ENCODE measurements at regions not wholly inside any gene's neighbourhood (a gene's known extent, or its start where the extent isn't known, plus 50 kb on each side); places are given as distances from the start of the nearest gene placed in this dataset.

- peak overlapping the region in 2 of 4 donors; percentile 27 to 56 for H3K27ac ChIP-seq
- DNase-seq (no peak), ATAC-seq (ENCODE audit: low FRiP score in 2 of 2) (no peak)
- H3K36me3 ChIP-seq = no peaks in the 10 kb centered on the region
- no peak overlapping the region for H3K4me3 ChIP-seq
- peaks cover 7 to 19% (median 15%) of the 10 kb centered on the region in 4 donors for H3K4me1 ChIP-seq
- 93 to 95% methylated on average over 5 of the region's 5 CpGs for WGBS, 2 donors
- no peaks in the 10 kb centered on the region for H3K9me3 ChIP-seq
- no peak for TF ChIP-seq CTCF (IDR thresholded peaks at IDR 0.05)
- TF ChIP-seq EP300 (IDR thresholded peaks at IDR 0.05) = no peak
- no peaks in the 10 kb centered on the region for H3K27me3 ChIP-seq
Measured at GRCh38 chr5:56349461-56349860, 116.3 kb upstream of the ANKRD55 start.

GRCh38 chr5:56346741-56347535 lies 113.8 kb upstream of the ANKRD55 start:
- peaks cover 7 to 17% (median 15%) of the 10 kb centered on the region in 4 donors for H3K4me1 ChIP-seq
- DNase-seq = peak in 1 of 2 donors; percentile 29
- no peaks in the 10 kb centered on the region for H3K36me3 ChIP-seq
- H3K27ac ChIP-seq = no peak overlapping the region
- no peak for TF ChIP-seq POLR2AphosphoS5 (IDR thresholded peaks at IDR 0.05)
- no peak for TF ChIP-seq CTCF (IDR thresholded peaks at IDR 0.05)
- TF ChIP-seq EP300 (IDR thresholded peaks at IDR 0.05) = no peak
- TF ChIP-seq POLR2A (IDR thresholded peaks at IDR 0.05) = no peak
- ATAC-seq (ENCODE audit: low FRiP score in 2 of 2) = no peak
- WGBS, 2 donors = 72 to 76% methylated on average over 2 of the region's 2 CpGs
- no peak overlapping the region for H3K4me3 ChIP-seq
- H3K9me3 ChIP-seq = no peaks in the 10 kb centered on the region
- H3K27me3 ChIP-seq = no peaks in the 10 kb centered on the region

GRCh38 chr5:56346044-56346710 lies 113.0 kb upstream of the ANKRD55 start:
- no peaks in the 10 kb centered on the region for H3K36me3 ChIP-seq
- WGBS, 2 donors = 94% methylated on average over 5 of the region's 5 CpGs
- no peak for TF ChIP-seq POLR2A (IDR thresholded peaks at IDR 0.05)
- TF ChIP-seq EP300 (IDR thresholded peaks at IDR 0.05) = no peak
- no peak for TF ChIP-seq CTCF (IDR thresholded peaks at IDR 0.05)
- TF ChIP-seq POLR2AphosphoS5 (IDR thresholded peaks at IDR 0.05) = no peak
- H3K27me3 ChIP-seq = no peaks in the 10 kb centered on the region
- DNase-seq = no peak
- H3K4me1 ChIP-seq = peaks cover 7 to 15% (median 14%) of the 10 kb centered on the region in 4 donors
- H3K9me3 ChIP-seq = no peaks in the 10 kb centered on the region
- H3K4me3 ChIP-seq = no peak overlapping the region
- ATAC-seq (ENCODE audit: low FRiP score in 2 of 2) = no peak
- H3K27ac ChIP-seq = no peak overlapping the region

GRCh38 chr5:56345352-56345751 lies 112.2 kb upstream of the ANKRD55 start:
- Histone ChIP-seq H3K4me3 (no peak overlapping the region), H3K27me3 (no peaks in the 10 kb centered on the region), H3K9me3 (no peaks in the 10 kb centered on the region), H3K27ac (no peak overlapping the region), H3K36me3 (no peaks in the 10 kb centered on the region), H3K4me1 (peaks cover 6 to 9% (median 8%) of the 10 kb centered on the region in 4 donors)
- TF ChIP-seq POLR2A (IDR thresholded peaks at IDR 0.05) (no peak), EP300 (IDR thresholded peaks at IDR 0.05) (no peak), POLR2AphosphoS5 (IDR thresholded peaks at IDR 0.05) (no peak), CTCF (IDR thresholded peaks at IDR 0.05) (no peak)
- ATAC-seq (ENCODE audit: low FRiP score in 2 of 2) (no peak), DNase-seq (no peak)

All from upper lobe of left lung (tissue), 6 donors.